SK-N-SH treated with all-trans-retinoic acid at 6 μM for 48 hours (cell line): ENCODE measurements at regions not wholly inside any gene's neighbourhood (a gene's known extent, or its start where the extent isn't known, plus 50 kb on each side); places are given as distances from the start of the nearest gene placed in this dataset.

Source experiments
- ATAC-seq: fragments of 200-7000 bp; cut with Tn5 transposase; 3 replicates; pipeline ENCODE4 v1.9.1; 2020; ENCODE audit warnings: mild to moderate bottlenecking, moderate library complexity
- ARNTL ChIP-seq: fragments of 450-650 bp; formaldehyde crosslinking; IDR thresholded peaks from 2 replicates; pipeline ENCODE4 v1.5.0; 2020; ENCODE audit warnings: low read depth, mild to moderate bottlenecking, moderate library complexity, borderline replicate concordance
- BACH2 ChIP-seq: fragments of 250-450 bp; sonication (Bioruptor Pico); IDR thresholded peaks from 2 replicates; pipeline ENCODE4 v1.9.0; 2021; ENCODE audit warnings: mild to moderate bottlenecking, borderline replicate concordance
- CREB5 ChIP-seq: fragments of 250-450 bp; sonication (Bioruptor Pico); IDR thresholded peaks from 2 replicates; pipeline ENCODE4 v1.5.1; 2020; ENCODE audit warnings: low read depth, mild to moderate bottlenecking, moderate library complexity
- CSDC2 ChIP-seq: fragments of 250-450 bp; sonication (Bioruptor Pico); IDR thresholded peaks from 2 replicates; pipeline ENCODE4 v1.5.0; 2020; ENCODE audit warnings: mild to moderate bottlenecking, moderate library complexity
- CSRNP3 ChIP-seq: fragments of 250-450 bp; sonication (Bioruptor Pico); IDR thresholded peaks from 2 replicates; pipeline ENCODE4 v1.5.1; 2021; ENCODE audit warnings: mild to moderate bottlenecking, moderate library complexity
- ISL1 ChIP-seq: fragments of 250-450 bp; sonication (Bioruptor Pico); IDR thresholded peaks from 2 replicates; pipeline ENCODE4 v2.1.2; 2022; ENCODE audit warnings: mild to moderate bottlenecking, moderate library complexity
- OSR1 ChIP-seq: fragments of 250-450 bp; sonication (Bioruptor Pico); IDR thresholded peaks from 2 replicates; pipeline ENCODE4 v1.8.0; 2022; ENCODE audit warnings: moderate library complexity, mild to moderate bottlenecking, inconsistent platforms
- PATZ1 ChIP-seq: fragments of 250-450 bp; sonication (Bioruptor Pico); IDR thresholded peaks from 2 replicates; pipeline ENCODE4 v1.8.0; 2020; ENCODE audit warnings: mild to moderate bottlenecking, moderate library complexity, borderline replicate concordance
- PPARA ChIP-seq: fragments of 250-450 bp; sonication (Bioruptor Pico); IDR thresholded peaks from 2 replicates; pipeline ENCODE4 v1.5.0; 2020; ENCODE audit warnings: mild to moderate bottlenecking, borderline replicate concordance
- RARB ChIP-seq: fragments of 250-450 bp; sonication (Bioruptor Pico); IDR thresholded peaks from 2 replicates; pipeline ENCODE4 v1.8.0; 2021; ENCODE audit warnings: mild to moderate bottlenecking, moderate library complexity
- TOX ChIP-seq: fragments of 250-450 bp; sonication (Bioruptor Pico); IDR thresholded peaks from 2 replicates; pipeline ENCODE4 v1.8.0; 2021; ENCODE audit warnings: mild to moderate bottlenecking, moderate library complexity, borderline replicate concordance
- ZC3H10 ChIP-seq: fragments of 250-450 bp; sonication (Bioruptor Pico); IDR thresholded peaks from 2 replicates; pipeline ENCODE4 v1.5.1; 2021; ENCODE audit warnings: mild to moderate bottlenecking, moderate library complexity
- ZFP3 ChIP-seq: fragments of 250-450 bp; sonication (Bioruptor Pico); IDR thresholded peaks from 2 replicates; pipeline ENCODE4 v1.5.0; 2020; ENCODE audit warnings: mild to moderate bottlenecking, moderate library complexity
- ZFP30 ChIP-seq: fragments of 450-650 bp; formaldehyde crosslinking; IDR thresholded peaks from 2 replicates; pipeline ENCODE4 v1.5.0; 2022; ENCODE audit warnings: mild to moderate bottlenecking, moderate library complexity
- ZNF565 ChIP-seq: fragments of 450-650 bp; formaldehyde crosslinking; conservative IDR thresholded peaks from 2 replicates; pipeline ENCODE4 v1.5.0; 2020; ENCODE audit warnings: low read depth, mild to moderate bottlenecking, moderate library complexity
- ZNF70 ChIP-seq: fragments of 450-650 bp; formaldehyde crosslinking; IDR thresholded peaks from 2 replicates; pipeline ENCODE4 v1.5.0; 2020; ENCODE audit warnings: mild to moderate bottlenecking, moderate library complexity
- ZNF8 ChIP-seq: fragments of 450-650 bp; formaldehyde crosslinking; IDR thresholded peaks from 2 replicates; pipeline ENCODE4 v1.5.0; 2020; ENCODE audit warnings: mild to moderate bottlenecking, moderate library complexity

- TF ChIP-seq ZFP3 (CRISPR knock-in tag) (no peak), OSR1 (CRISPR knock-in tag) (no peak), TOX (no peak), CSDC2 (no peak), ISL1 (CRISPR knock-in tag) (no peak), ZNF8 (CRISPR knock-in tag) (no peak), ZNF565 (CRISPR knock-in tag) (no peak), ZFP30 (CRISPR knock-in tag) (no peak), CREB5 (CRISPR knock-in tag) (no peak), ARNTL (CRISPR knock-in tag) (no peak), ZNF70 (CRISPR knock-in tag) (no peak), CSRNP3 (CRISPR knock-in tag) (no peak), RARB (CRISPR knock-in tag) (no peak), PPARA (CRISPR knock-in tag) (no peak)
- TF ChIP-seq, all 23 proteins: peak for 0
- ATAC-seq: no peak
These were observed 245.7 kb upstream of the AGTR1 start for GRCh38 chr3:148451969-148452368.

GRCh38 chr3:148453781-148454191 lies 243.9 kb upstream of the AGTR1 start:
- ATAC-seq: no peak
- TF ChIP-seq CSDC2: no peak

GRCh38 chr3:148455098-148455497 lies 242.6 kb upstream of the AGTR1 start:
- TF ChIP-seq ZNF565 (CRISPR knock-in tag) (no peak), RARB (CRISPR knock-in tag) (no peak), ZFP30 (CRISPR knock-in tag) (no peak), ZFP3 (CRISPR knock-in tag) (no peak), CREB5 (CRISPR knock-in tag) (no peak), PATZ1 (CRISPR knock-in tag) (no peak), ISL1 (CRISPR knock-in tag) (no peak), ZC3H10 (no peak)
- ATAC-seq: no peak

GRCh38 chr3:148457886-148458285 lies 239.8 kb upstream of the AGTR1 start:
- no peak for TF ChIP-seq PPARA (CRISPR knock-in tag)
- no peak for TF ChIP-seq ZNF70 (CRISPR knock-in tag)
- no peak for TF ChIP-seq PATZ1 (CRISPR knock-in tag)
- no peak for TF ChIP-seq BACH2 (CRISPR knock-in tag)
- TF ChIP-seq OSR1 (CRISPR knock-in tag): no peak
- TF ChIP-seq ZNF565 (CRISPR knock-in tag): no peak
- TF ChIP-seq CREB5 (CRISPR knock-in tag): no peak
- ATAC-seq: no peak
